GM12872 (cell line): ENCODE measurements at regions not wholly inside any gene's neighbourhood (a gene's known extent, or its start where the extent isn't known, plus 50 kb on each side); places are given as distances from the start of the nearest gene placed in this dataset.

ENCODE experiments used
- CTCF ChIP-seq: IDR thresholded peaks from 3 replicates; pipeline ENCODE4 v1.5.1; 2011; ENCODE audit warnings: low read depth, mild to moderate bottlenecking, low read length, moderate library complexity; ENCODE audit not compliant: insufficient read depth

DNA sequence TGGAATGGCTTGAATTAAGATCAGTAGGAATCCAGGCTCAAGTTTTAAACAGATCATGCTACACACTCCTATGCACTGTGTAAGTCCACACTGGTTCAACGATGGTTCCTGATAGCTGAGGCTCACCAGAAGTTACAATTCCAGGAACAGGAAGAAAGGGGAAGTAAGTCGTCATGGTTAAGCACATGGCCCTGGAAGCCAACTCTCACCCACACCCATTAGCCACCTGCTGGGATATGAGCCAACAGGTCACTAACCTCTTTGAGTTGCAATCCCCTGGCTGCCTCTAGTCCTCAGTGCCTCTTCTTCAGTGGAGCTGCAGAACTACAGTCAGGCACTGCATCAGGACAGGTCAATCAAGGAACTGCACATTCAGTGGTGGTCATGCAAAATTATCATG, 133.5 kb downstream of the TMEM182 start:
- no peak for TF ChIP-seq CTCF

- no peak for TF ChIP-seq CTCF
Measured at GRCh38 chr2:102910724-102911123, 148.9 kb downstream of the TMEM182 start.

GRCh38 chr2:102915128-102915527, 153.3 kb downstream of the TMEM182 start:
- no peak for TF ChIP-seq CTCF

DNA sequence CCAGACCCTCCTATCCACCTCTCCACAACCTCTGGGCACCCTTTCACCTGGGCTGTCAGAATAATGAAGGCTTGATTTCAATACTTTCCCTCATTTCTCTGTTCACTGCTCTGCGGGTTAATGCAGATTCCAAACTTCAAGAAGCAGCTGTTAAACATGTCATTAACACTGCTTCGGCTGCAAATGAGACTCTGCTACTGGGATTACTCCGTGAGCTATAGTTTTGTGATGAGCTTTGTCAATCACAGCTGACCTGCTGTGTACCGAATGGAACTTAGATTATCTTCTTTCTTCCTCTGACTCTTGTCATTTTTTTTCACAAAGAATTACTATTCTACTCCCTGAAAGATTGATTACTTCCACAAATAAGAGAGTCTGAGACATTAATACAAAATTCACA, 160.5 kb downstream of the TMEM182 start:
- TF ChIP-seq CTCF: no peak

DNA sequence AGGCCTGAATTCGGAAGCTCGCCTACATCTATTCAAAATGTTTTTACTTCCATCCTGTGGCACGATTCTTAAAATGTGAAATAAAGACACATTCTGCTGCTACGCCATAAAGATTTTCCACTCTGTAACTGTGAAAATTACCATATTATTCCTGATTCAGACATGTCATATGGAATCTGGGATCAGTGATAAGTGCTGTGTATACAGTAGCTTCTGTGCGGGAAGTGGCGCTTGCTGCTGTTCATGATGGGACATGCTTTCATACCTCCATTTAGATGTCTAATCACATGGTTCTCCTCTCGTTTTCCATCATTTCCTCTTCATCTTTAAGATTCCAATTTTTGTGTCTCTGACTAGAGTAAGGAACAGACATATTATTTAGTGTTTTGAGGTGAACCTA, 163.2 kb downstream of the TMEM182 start:
- TF ChIP-seq CTCF: no peak

DNA sequence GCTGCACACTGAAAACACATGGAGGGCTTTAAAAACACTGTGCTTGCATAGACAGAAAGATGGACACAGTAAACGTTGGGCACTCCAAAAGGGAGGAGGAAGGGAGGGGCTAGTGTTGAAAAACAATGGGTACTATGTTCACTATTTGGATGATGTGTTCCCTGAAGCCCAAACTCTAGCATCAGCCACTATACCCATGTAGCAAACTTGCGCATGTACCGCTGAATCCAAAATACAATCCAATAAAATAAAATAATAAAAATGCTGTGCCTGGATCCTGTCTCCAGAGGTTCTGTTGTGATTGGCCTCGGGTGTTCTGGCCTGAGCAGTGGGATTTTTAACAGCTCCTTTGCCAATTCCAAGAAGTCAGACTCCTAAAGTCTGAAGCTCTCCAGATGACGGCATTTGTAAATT, 166.0 kb downstream of the TMEM182 start:
- no peak for TF ChIP-seq CTCF

DNA sequence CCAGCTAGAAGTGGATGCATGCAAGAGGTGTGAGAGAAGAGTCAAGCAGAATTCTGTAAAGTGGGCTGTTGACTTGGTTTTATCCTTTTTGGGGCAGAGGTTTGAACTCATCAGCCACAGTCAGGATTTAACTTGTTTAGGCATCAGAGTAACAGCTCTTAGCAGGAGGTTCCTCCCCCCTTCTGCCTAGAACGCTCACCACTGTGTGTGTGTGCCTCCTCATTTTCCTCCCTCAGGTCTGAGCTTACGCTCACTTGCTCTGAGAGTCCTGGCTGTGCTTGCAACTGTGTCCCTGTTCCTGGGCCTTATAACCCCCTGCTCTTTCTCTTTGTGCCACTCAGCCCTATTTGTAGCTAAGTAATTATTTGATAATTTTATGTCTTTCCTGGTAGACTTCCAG, 167.9 kb downstream of the TMEM182 start:
- no peak for TF ChIP-seq CTCF

GRCh38 chr2:102932501-102932900, 170.7 kb downstream of the TMEM182 start:
- no peak for TF ChIP-seq CTCF
